ENCODE measurements at regions not wholly inside any gene's neighbourhood (a gene's known extent, or its start where the extent isn't known, plus 50 kb on each side); places are given as distances from the start of the nearest gene placed in this dataset.

- POLR2A ChIA-PET, result no interaction called here
- H3K36me3 Mint-ChIP-seq, result no peaks in the 10 kb centered on the region
- no peaks in the 10 kb centered on the region for H3K4me1 ChIP-seq (ENCODE audit: control insufficient read depth in 2 of 2, insufficient read depth in 2 of 2, low read length in 2 of 2)
- no peak for ATAC-seq
- no peak for DNase-seq
- no peaks in the 10 kb centered on the region for H3K4me1 Mint-ChIP-seq
- no peaks in the 10 kb centered on the region for H3K27me3 ChIP-seq (ENCODE audit: control insufficient read depth in 2 of 2, insufficient read depth in 2 of 2, low read length in 2 of 2)
- intact Hi-C loops (cut with micrococcal nuclease), result no loop called here
- H3K9me3 Mint-ChIP-seq, result peaks cover 0 to 5% (median 0%) of the 10 kb centered on the region in 11 donors
- no peaks in the 10 kb centered on the region for H3K27me3 Mint-ChIP-seq
- no peak overlapping the region for H3K27ac Mint-ChIP-seq
- H3K4me3 ChIP-seq (ENCODE audit: low read length), result no peak overlapping the region
- H3K4me3 Mint-ChIP-seq, result no peak overlapping the region
- CTCF ChIA-PET, result no interaction called here
- no peak overlapping the region for H3K27ac ChIP-seq (ENCODE audit: low read depth, low read length)
- H3K9me3 ChIP-seq (ENCODE audit: control insufficient read depth in 2 of 3, low read length in 3 of 3), result no peaks in the 10 kb centered on the region
- H3K36me3 ChIP-seq (ENCODE audit: control insufficient read depth in 2 of 3, insufficient read depth in 3 of 3, low read length in 3 of 3), result no peaks in the 10 kb centered on the region
Observed at GRCh38 chr1:98277118-98277517, 356.3 kb upstream of the DPYD start.

- Mint-ChIP-seq H3K4me1 (no peaks in the 10 kb centered on the region), H3K27me3 (no peaks in the 10 kb centered on the region), H3K36me3 (no peaks in the 10 kb centered on the region), H3K4me3 (no peak overlapping the region), H3K27ac (no peak overlapping the region), H3K9me3 (peaks cover 0 to 5% (median 0%) of the 10 kb centered on the region in 11 donors)
- DNase-seq (no peak), ATAC-seq (no peak)
- ChIA-PET POLR2A (no interaction called here), CTCF (no interaction called here)
- intact Hi-C loops (cut with micrococcal nuclease), result no loop called here
- Histone ChIP-seq H3K4me3 (ENCODE audit: low read length) (no peak overlapping the region), H3K36me3 (ENCODE audit: control insufficient read depth in 2 of 3, insufficient read depth in 3 of 3, low read length in 3 of 3) (no peaks in the 10 kb centered on the region), H3K9me3 (ENCODE audit: control insufficient read depth in 2 of 3, low read length in 3 of 3) (no peaks in the 10 kb centered on the region), H3K27me3 (ENCODE audit: control insufficient read depth in 2 of 2, insufficient read depth in 2 of 2, low read length in 2 of 2) (no peaks in the 10 kb centered on the region), H3K27ac (ENCODE audit: low read depth, low read length) (no peak overlapping the region), H3K4me1 (ENCODE audit: control insufficient read depth in 2 of 2, insufficient read depth in 2 of 2, low read length in 2 of 2) (no peaks in the 10 kb centered on the region)
Observed at GRCh38 chr1:98276514-98276913, 355.7 kb upstream of the DPYD start.

- POLR2A ChIA-PET, result no interaction called here
Observed at GRCh38 chr1:98268316-98268715, 347.5 kb upstream of the DPYD start.

GRCh38 chr1:98267423-98267822 is 346.6 kb upstream of the DPYD start:
- no peaks in the 10 kb centered on the region for H3K27me3 ChIP-seq (ENCODE audit: control insufficient read depth in 2 of 2, insufficient read depth in 2 of 2, low read length in 2 of 2)
- no peak for DNase-seq
- POLR2A ChIA-PET, result interaction anchor here (0.6 kb wide), 1 partner anchor 103 kb away, joined by 11 read pairs; no protein-coding TSS in a partner anchor
- H3K4me1 Mint-ChIP-seq, result no peaks in the 10 kb centered on the region
- no peaks in the 10 kb centered on the region for H3K36me3 ChIP-seq (ENCODE audit: control insufficient read depth in 2 of 3, insufficient read depth in 3 of 3, low read length in 3 of 3)
- no peak overlapping the region for H3K4me3 Mint-ChIP-seq
- H3K36me3 Mint-ChIP-seq, result no peaks in the 10 kb centered on the region
- H3K27ac ChIP-seq (ENCODE audit: low read depth, low read length), result no peak overlapping the region
- CTCF ChIA-PET, result no interaction called here
- H3K27ac Mint-ChIP-seq, result no peak overlapping the region
- H3K4me1 ChIP-seq (ENCODE audit: control insufficient read depth in 2 of 2, insufficient read depth in 2 of 2, low read length in 2 of 2), result no peaks in the 10 kb centered on the region
- H3K27me3 Mint-ChIP-seq, result no peaks in the 10 kb centered on the region
- peaks cover 0 to 3% (median 0%) of the 10 kb centered on the region in 11 donors for H3K9me3 Mint-ChIP-seq
- no peak for ATAC-seq
- intact Hi-C loops (cut with micrococcal nuclease), result no loop called here
- H3K9me3 ChIP-seq (ENCODE audit: control insufficient read depth in 2 of 3, low read length in 3 of 3), result no peaks in the 10 kb centered on the region
- no peak overlapping the region for H3K4me3 ChIP-seq (ENCODE audit: low read length)

More at GRCh38 chr1:98268316-98268715, 347.5 kb upstream of the DPYD start:
- no peaks in the 10 kb centered on the region for H3K36me3 Mint-ChIP-seq
- Histone ChIP-seq H3K4me3 (ENCODE audit: low read length) (no peak overlapping the region), H3K36me3 (ENCODE audit: control insufficient read depth in 2 of 3, insufficient read depth in 3 of 3, low read length in 3 of 3) (no peaks in the 10 kb centered on the region), H3K4me1 (ENCODE audit: control insufficient read depth in 2 of 2, insufficient read depth in 2 of 2, low read length in 2 of 2) (no peaks in the 10 kb centered on the region), H3K27me3 (ENCODE audit: control insufficient read depth in 2 of 2, insufficient read depth in 2 of 2, low read length in 2 of 2) (no peaks in the 10 kb centered on the region), H3K9me3 (ENCODE audit: control insufficient read depth in 2 of 3, low read length in 3 of 3) (no peaks in the 10 kb centered on the region), H3K27ac (ENCODE audit: low read depth, low read length) (no peak overlapping the region)
- ATAC-seq (no peak), DNase-seq (no peak)
- H3K4me3 Mint-ChIP-seq, result no peak overlapping the region
- no peak overlapping the region for H3K27ac Mint-ChIP-seq
- CTCF ChIA-PET, result no interaction called here
- no peaks in the 10 kb centered on the region for H3K27me3 Mint-ChIP-seq
- H3K9me3 Mint-ChIP-seq, result peaks cover 0 to 3% (median 0%) of the 10 kb centered on the region in 11 donors
- intact Hi-C loops (cut with micrococcal nuclease), result no loop called here
- H3K4me1 Mint-ChIP-seq, result no peaks in the 10 kb centered on the region

GRCh38 chr1:98264727-98265126 is 343.9 kb upstream of the DPYD start:
- Mint-ChIP-seq H3K4me3 (no peak overlapping the region), H3K27me3 (no peaks in the 10 kb centered on the region), H3K27ac (no peak overlapping the region), H3K9me3 (peaks cover 0 to 3% (median 0%) of the 10 kb centered on the region in 11 donors), H3K36me3 (no peaks in the 10 kb centered on the region), H3K4me1 (no peaks in the 10 kb centered on the region)
- no peak for DNase-seq
- POLR2A ChIA-PET, result no interaction called here
- Histone ChIP-seq H3K27ac (ENCODE audit: low read depth, low read length) (no peak overlapping the region), H3K27me3 (ENCODE audit: control insufficient read depth in 2 of 2, insufficient read depth in 2 of 2, low read length in 2 of 2) (no peaks in the 10 kb centered on the region), H3K4me3 (ENCODE audit: low read length) (no peak overlapping the region), H3K4me1 (ENCODE audit: control insufficient read depth in 2 of 2, insufficient read depth in 2 of 2, low read length in 2 of 2) (no peaks in the 10 kb centered on the region), H3K9me3 (ENCODE audit: control insufficient read depth in 2 of 3, low read length in 3 of 3) (no peaks in the 10 kb centered on the region), H3K36me3 (ENCODE audit: control insufficient read depth in 2 of 3, insufficient read depth in 3 of 3, low read length in 3 of 3) (no peaks in the 10 kb centered on the region)
- ATAC-seq, result no peak
- CTCF ChIA-PET, result no interaction called here
- intact Hi-C loops (cut with micrococcal nuclease), result no loop called here

GRCh38 chr1:98260839-98261238 is 340.0 kb upstream of the DPYD start:
- H3K4me3 ChIP-seq (ENCODE audit: low read length), result no peak overlapping the region
- Mint-ChIP-seq H3K27ac (no peak overlapping the region), H3K27me3 (no peaks in the 10 kb centered on the region), H3K4me1 (no peaks in the 10 kb centered on the region), H3K36me3 (no peaks in the 10 kb centered on the region), H3K9me3 (peaks cover 0 to 3% (median 0%) of the 10 kb centered on the region in 11 donors), H3K4me3 (no peak overlapping the region)
- ATAC-seq, result no peak
- DNase-seq, result no peak
- no peaks in the 10 kb centered on the region for H3K4me1 ChIP-seq (ENCODE audit: control insufficient read depth in 2 of 2, insufficient read depth in 2 of 2, low read length in 2 of 2)
- H3K27me3 ChIP-seq (ENCODE audit: control insufficient read depth in 2 of 2, insufficient read depth in 2 of 2, low read length in 2 of 2), result no peaks in the 10 kb centered on the region
- H3K36me3 ChIP-seq (ENCODE audit: control insufficient read depth in 2 of 3, insufficient read depth in 3 of 3, low read length in 3 of 3), result no peaks in the 10 kb centered on the region
- ChIA-PET CTCF (no interaction called here), POLR2A (no interaction called here)
- no peaks in the 10 kb centered on the region for H3K9me3 ChIP-seq (ENCODE audit: control insufficient read depth in 2 of 3, low read length in 3 of 3)
- H3K27ac ChIP-seq (ENCODE audit: low read depth, low read length), result no peak overlapping the region
- intact Hi-C loops (cut with micrococcal nuclease), result no loop called here

- Histone ChIP-seq H3K27ac (ENCODE audit: low read depth, low read length) (no peak overlapping the region), H3K27me3 (ENCODE audit: control insufficient read depth in 2 of 2, insufficient read depth in 2 of 2, low read length in 2 of 2) (no peaks in the 10 kb centered on the region), H3K4me3 (ENCODE audit: low read length) (no peak overlapping the region), H3K9me3 (ENCODE audit: control insufficient read depth in 2 of 3, low read length in 3 of 3) (no peaks in the 10 kb centered on the region), H3K4me1 (ENCODE audit: control insufficient read depth in 2 of 2, insufficient read depth in 2 of 2, low read length in 2 of 2) (no peaks in the 10 kb centered on the region), H3K36me3 (ENCODE audit: control insufficient read depth in 2 of 3, insufficient read depth in 3 of 3, low read length in 3 of 3) (no peaks in the 10 kb centered on the region)
- no peaks in the 10 kb centered on the region for H3K36me3 Mint-ChIP-seq
- no peaks in the 10 kb centered on the region for H3K27me3 Mint-ChIP-seq
- no peak overlapping the region for H3K27ac Mint-ChIP-seq
- ATAC-seq (no peak), DNase-seq (no peak)
- H3K4me3 Mint-ChIP-seq, result no peak overlapping the region
- peaks cover 0 to 3% (median 0%) of the 10 kb centered on the region in 11 donors for H3K9me3 Mint-ChIP-seq
- ChIA-PET POLR2A (no interaction called here), CTCF (interaction anchor here (0.6 kb wide), 1 partner anchor 36 kb away, joined by 3 read pairs; no protein-coding TSS in a partner anchor)
- intact Hi-C loops (cut with micrococcal nuclease), result no loop called here
- H3K4me1 Mint-ChIP-seq, result no peaks in the 10 kb centered on the region
Observed at GRCh38 chr1:98260412-98260811, 339.6 kb upstream of the DPYD start.

All from naive thymus-derived CD4-positive, alpha-beta T cell (primary cell).